ENCODE measurements at regions not wholly inside any gene's neighbourhood (a gene's known extent, or its start where the extent isn't known, plus 50 kb on each side); places are given as distances from the start of the nearest gene placed in this dataset.
A peak's percentile ranks its signal among the peaks of the same experiment; 100 is the strongest.

DNA sequence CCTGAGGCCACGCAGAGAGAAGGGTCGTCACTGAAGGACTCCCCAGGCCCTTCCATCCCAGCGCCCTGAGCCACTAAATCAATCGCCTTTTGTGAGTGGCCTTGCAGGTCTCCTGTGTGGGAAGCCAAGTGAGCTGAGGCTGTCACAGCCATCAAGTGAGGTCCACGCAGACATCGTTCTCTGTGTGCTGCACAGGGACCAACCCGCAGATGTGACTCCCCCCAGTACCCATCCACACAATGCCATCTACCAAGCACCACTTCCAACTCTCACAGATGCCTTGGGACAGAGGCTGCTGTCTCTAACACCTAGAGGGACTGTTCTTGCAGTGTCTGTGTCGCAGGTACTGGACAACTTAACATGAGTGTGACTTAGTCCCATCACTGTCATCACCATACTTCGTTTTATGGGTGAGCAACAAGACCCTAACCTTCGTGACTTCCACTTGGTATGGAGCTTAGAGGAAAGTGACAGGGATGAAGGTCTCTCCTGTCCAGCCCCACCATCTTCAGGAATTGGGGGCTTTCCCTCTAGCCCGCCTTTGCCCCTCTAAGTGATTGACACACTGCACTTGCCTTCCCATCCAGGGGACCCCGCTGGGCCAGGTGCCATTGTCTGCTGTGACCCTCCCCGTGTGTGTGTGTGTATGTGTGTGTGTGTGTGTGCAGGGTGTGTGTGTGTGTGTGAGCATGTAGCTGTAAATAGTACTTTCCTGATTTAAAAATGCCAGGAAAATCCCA lies 51.4 kb upstream of the TMEM72 start:
- intact Hi-C loops (cut with micrococcal nuclease; ENCODE audit: unreplicated experiment) = loop anchor here (5.0 to 10.0 kb wide), 3 partner anchors 118 to 285 kb away; partner anchors contain the start of genes DEPP1 and ZNF22
- POLR2A ChIA-PET = no interaction called here
- H3K36me3 Mint-ChIP-seq (ENCODE audit: insufficient read depth, unreplicated experiment) = no peaks in the 10 kb centered on the region

DNA sequence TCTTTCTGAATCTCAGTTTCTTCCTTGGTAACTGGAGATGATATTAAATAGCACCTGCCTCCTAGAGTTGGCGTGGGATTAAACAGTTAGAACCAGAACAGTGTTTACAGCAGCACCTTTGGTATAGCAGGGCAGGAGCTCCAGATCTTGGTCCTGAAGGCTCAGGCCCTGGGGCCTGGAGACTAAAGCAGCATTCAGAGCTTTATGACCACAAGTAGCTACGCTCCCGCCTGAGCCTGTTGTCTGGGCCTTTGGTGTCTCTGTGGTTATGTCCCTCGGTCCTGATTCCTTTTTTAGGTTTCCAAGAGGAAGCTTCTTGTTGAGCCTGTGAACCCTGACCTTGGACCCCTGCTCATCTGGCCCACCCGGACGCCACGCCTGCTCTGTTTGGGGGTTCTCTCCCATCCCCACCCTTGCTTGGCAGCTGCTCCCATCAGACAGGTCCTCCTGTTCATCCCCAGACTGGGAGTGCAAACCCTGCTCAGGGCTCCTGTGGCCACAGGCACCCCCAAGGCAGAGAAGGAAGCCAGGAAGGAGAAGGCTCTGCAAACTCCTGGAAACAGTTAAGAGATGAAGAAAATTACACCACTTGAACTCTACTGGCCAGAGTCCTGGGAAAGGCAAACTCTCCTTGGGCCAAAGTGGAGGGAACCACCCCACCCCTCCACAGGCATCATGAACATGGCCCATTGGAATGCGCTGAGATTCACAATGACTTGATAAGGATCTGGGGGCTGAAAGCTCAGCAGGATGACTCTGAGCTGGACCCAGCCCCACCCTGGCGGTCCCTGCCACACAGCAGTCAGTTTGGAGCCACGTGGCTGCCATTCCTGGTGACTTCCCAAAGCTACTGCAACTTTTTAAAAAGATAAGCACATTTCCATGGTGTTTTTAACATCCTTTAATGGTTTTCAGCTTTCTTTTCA lies 50.1 kb upstream of the TMEM72 start:
- ChIA-PET CTCF (interaction anchor here (4.2 kb wide), 1 partner anchor 64 kb away, joined by 51 read pairs; no protein-coding TSS in a partner anchor), POLR2A (no interaction called here)
- Histone ChIP-seq H3K9me3 (no peaks in the 10 kb centered on the region), H3K4me3 (ENCODE audit: low read depth, low read length) (no peak overlapping the region), H3K36me3 (ENCODE audit: control insufficient read depth, insufficient read depth, low read length) (no peaks in the 10 kb centered on the region), H3K4me1 (peaks cover 15% of the 10 kb centered on the region), H3K27me3 (replicated peaks; ENCODE audit: control insufficient read depth, insufficient read depth, low read length) (0 out of 2 replicates have a peak, but pooled peaks cover 2% of the 10 kb centered on the region)
- intact Hi-C loops (cut with micrococcal nuclease; ENCODE audit: unreplicated experiment) = loop anchor here (5.0 kb wide), 2 partner anchors 116 to 141 kb away; partner anchors contain the start of genes DEPP1 and ZNF22
- no peaks in the 10 kb centered on the region for H3K36me3 Mint-ChIP-seq (ENCODE audit: insufficient read depth, unreplicated experiment)
- no peaks in the 10 kb centered on the region for H3K9me3 Mint-ChIP-seq (ENCODE audit: unreplicated experiment)
- TF ChIP-seq, protein P1, sequence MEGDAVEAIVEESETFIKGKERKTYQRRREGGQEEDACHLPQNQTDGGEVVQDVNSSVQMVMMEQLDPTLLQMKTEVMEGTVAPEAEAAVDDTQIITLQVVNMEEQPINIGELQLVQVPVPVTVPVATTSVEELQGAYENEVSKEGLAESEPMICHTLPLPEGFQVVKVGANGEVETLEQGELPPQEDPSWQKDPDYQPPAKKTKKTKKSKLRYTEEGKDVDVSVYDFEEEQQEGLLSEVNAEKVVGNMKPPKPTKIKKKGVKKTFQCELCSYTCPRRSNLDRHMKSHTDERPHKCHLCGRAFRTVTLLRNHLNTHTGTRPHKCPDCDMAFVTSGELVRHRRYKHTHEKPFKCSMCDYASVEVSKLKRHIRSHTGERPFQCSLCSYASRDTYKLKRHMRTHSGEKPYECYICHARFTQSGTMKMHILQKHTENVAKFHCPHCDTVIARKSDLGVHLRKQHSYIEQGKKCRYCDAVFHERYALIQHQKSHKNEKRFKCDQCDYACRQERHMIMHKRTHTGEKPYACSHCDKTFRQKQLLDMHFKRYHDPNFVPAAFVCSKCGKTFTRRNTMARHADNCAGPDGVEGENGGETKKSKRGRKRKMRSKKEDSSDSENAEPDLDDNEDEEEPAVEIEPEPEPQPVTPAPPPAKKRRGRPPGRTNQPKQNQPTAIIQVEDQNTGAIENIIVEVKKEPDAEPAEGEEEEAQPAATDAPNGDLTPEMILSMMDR (IDR thresholded peaks at IDR 0.05; ENCODE audit: insufficient read depth in 1 of 2, low read depth in 1 of 2, low read length in 1 of 2, severe bottlenecking in 1 of 2, unreplicated experiment in 1 of 2) = no peak
- no TSS peak for BruUV-seq (replicated peaks)
- H3K27me3 Mint-ChIP-seq (ENCODE audit: insufficient read depth, unreplicated experiment) = peaks cover 16% of the 10 kb centered on the region
- peaks cover 11% of the 10 kb centered on the region for H3K4me1 Mint-ChIP-seq (ENCODE audit: low read depth, unreplicated experiment)
- peak in 1 of 2 experiments; percentile 21 for DNase-seq
- no peak overlapping the region for H3K4me3 Mint-ChIP-seq (ENCODE audit: unreplicated experiment)
- H3K27ac Mint-ChIP-seq (ENCODE audit: unreplicated experiment) = no peak overlapping the region

More for the DNA sequence above, 51.4 kb upstream of the TMEM72 start:
- no peak overlapping the region for H3K4me3 ChIP-seq (ENCODE audit: low read depth, low read length)
- TF ChIP-seq, protein P1 (IDR thresholded peaks at IDR 0.05; ENCODE audit: insufficient read depth in 1 of 2, low read depth in 1 of 2, low read length in 1 of 2, severe bottlenecking in 1 of 2, unreplicated experiment in 1 of 2) = no peak
- H3K27ac Mint-ChIP-seq (ENCODE audit: unreplicated experiment) = no peak overlapping the region
- peaks cover 11% of the 10 kb centered on the region for H3K4me1 Mint-ChIP-seq (ENCODE audit: low read depth, unreplicated experiment)
- DNase-seq = no peak
- no peaks in the 10 kb centered on the region for H3K36me3 ChIP-seq (ENCODE audit: control insufficient read depth, insufficient read depth, low read length)
- H3K27me3 ChIP-seq (replicated peaks; ENCODE audit: control insufficient read depth, insufficient read depth, low read length) = 0 out of 2 replicates have a peak, but pooled peaks cover 2% of the 10 kb centered on the region
- H3K4me3 Mint-ChIP-seq (ENCODE audit: unreplicated experiment) = no peak overlapping the region
- 0 out of 2 replicates have a peak, but pooled peaks cover 6% of the 10 kb centered on the region for H3K4me1 ChIP-seq
- no peaks in the 10 kb centered on the region for H3K9me3 Mint-ChIP-seq (ENCODE audit: unreplicated experiment)
- H3K27me3 Mint-ChIP-seq (ENCODE audit: insufficient read depth, unreplicated experiment) = peaks cover 13% of the 10 kb centered on the region
- CTCF ChIA-PET = no interaction called here
- no peaks in the 10 kb centered on the region for H3K9me3 ChIP-seq
- BruUV-seq (replicated peaks) = no TSS peak

Measured in Caco-2 (cell line).